ENCODE measurements at regions not wholly inside any gene's neighbourhood (a gene's known extent, or its start where the extent isn't known, plus 50 kb on each side); places are given as distances from the start of the nearest gene placed in this dataset.

DNA sequence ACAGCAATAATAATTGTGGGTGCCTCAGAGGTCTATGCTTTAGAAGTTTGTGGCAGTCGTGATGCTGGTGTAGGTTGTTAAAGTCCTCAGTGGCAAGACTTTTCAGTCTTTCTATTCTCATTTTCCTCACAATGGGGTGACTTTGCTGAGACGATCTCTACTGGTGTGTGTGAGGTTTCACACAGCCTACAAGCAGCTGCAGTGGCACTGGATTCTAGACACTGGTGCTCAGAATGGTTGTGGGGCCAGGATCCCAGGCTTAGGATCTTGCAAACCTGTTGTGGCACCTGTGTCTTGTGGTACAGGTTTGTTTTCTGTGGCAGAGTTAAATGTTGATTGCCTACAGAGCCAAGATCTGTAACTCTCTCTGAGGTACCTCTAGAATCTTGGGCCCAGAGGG, 581.2 kb downstream of the PTPRC start:
- Histone ChIP-seq H3K27me3 (no peaks in the 10 kb centered on the region), H3K36me3 (replicated peaks in 1 of 2; ENCODE audit: insufficient read depth in 1 of 2, low read depth in 2 of 2) (no peaks in the 10 kb centered on the region), H3K9me3 (no peaks in the 10 kb centered on the region), H3K4me3 (no peak overlapping the region), H3K4me1 (no peaks in the 10 kb centered on the region), H3K27ac (no peak overlapping the region)
- intact Hi-C loops (cut with DNase I), result no loop called here
- TF ChIP-seq POLR2A (IDR thresholded peaks at IDR 0.05), result no peak
- TF ChIP-seq, protein P1, sequence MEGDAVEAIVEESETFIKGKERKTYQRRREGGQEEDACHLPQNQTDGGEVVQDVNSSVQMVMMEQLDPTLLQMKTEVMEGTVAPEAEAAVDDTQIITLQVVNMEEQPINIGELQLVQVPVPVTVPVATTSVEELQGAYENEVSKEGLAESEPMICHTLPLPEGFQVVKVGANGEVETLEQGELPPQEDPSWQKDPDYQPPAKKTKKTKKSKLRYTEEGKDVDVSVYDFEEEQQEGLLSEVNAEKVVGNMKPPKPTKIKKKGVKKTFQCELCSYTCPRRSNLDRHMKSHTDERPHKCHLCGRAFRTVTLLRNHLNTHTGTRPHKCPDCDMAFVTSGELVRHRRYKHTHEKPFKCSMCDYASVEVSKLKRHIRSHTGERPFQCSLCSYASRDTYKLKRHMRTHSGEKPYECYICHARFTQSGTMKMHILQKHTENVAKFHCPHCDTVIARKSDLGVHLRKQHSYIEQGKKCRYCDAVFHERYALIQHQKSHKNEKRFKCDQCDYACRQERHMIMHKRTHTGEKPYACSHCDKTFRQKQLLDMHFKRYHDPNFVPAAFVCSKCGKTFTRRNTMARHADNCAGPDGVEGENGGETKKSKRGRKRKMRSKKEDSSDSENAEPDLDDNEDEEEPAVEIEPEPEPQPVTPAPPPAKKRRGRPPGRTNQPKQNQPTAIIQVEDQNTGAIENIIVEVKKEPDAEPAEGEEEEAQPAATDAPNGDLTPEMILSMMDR (IDR thresholded peaks at IDR 0.05), result no peak
- ATAC-seq, result no peak
- DNase-seq, result no peak
- 46 to 72% methylated on average over 2 of the region's 2 CpGs for WGBS, 2 donors

DNA sequence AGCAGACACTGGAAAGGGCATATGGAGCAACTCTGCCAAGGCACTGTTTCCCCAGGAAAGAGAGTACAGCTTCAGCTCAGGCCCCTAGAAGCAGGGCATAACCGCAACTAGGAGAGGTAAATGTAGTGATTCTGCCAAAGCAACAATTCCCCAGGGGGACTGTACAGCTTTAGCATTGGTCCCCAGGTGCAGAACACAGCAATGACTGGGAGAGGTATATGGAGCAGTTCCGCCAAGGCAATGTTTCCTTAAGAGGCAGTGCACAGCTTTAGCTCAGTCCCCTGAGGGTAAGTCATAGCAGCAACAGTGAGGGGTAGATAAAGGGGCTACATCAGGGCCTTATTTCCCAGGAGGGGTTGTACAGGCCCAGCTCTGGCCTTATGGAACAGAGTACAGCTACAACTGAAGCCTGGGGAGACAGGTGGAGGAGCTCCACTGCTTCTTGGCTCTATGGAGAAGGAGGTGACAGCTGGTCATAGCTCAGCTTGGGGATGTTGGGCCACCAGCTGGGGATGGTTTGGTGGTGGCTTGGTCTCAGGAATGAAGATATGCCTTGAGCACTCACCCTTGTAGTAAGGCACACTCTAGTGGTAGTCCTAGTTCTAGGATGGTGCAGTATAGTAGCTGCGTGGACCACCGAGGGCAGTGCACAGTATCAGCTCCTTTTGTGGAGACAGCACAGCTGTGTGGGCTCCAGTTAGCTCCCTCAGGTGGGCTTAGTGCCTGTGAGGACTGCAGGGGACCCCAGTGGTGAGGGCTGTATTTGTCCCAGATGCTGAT, 582.7 kb downstream of the PTPRC start:
- intact Hi-C loops (cut with DNase I), result no loop called here
- Histone ChIP-seq H3K4me1 (no peaks in the 10 kb centered on the region), H3K27ac (no peak overlapping the region), H3K4me3 (no peak overlapping the region), H3K27me3 (no peaks in the 10 kb centered on the region), H3K36me3 (replicated peaks in 1 of 2; ENCODE audit: insufficient read depth in 1 of 2, low read depth in 2 of 2) (no peaks in the 10 kb centered on the region), H3K9me3 (no peaks in the 10 kb centered on the region)
- ATAC-seq (no peak), DNase-seq (no peak)
- no peak for TF ChIP-seq POLR2A (IDR thresholded peaks at IDR 0.05)
- TF ChIP-seq, protein P1 (IDR thresholded peaks at IDR 0.05), result no peak
- 85 to 86% methylated on average over 4 of the region's 4 CpGs for WGBS, 2 donors

DNA sequence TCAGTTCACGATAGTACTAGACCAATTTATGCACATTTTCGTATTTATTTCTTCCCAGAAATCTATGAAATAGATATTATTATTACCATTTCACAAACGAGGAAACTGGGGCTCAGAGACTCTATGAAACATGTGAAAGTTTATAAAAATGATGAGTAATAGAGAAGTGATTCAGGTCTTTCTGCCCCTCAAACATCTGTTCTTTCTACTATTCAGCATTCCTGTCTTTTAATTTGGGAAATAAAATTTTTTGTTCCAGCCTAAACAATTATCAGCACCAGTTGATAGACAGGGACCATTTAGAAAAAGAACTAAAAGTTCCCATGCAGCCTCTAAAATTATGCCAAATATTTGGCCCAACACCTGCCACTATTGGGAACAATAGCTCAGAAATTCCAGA, 585.1 kb downstream of the PTPRC start:
- WGBS, 2 donors, result 71 to 72% methylated on average over 3 of the region's 3 CpGs
- TF ChIP-seq, protein P1 (IDR thresholded peaks at IDR 0.05), result no peak
- no peak for TF ChIP-seq POLR2A (IDR thresholded peaks at IDR 0.05)
- H3K4me1 ChIP-seq, result no peaks in the 10 kb centered on the region
- no peak for DNase-seq
- H3K36me3 ChIP-seq (replicated peaks in 1 of 2; ENCODE audit: insufficient read depth in 1 of 2, low read depth in 2 of 2), result no peaks in the 10 kb centered on the region
- no peak overlapping the region for H3K27ac ChIP-seq
- no peaks in the 10 kb centered on the region for H3K9me3 ChIP-seq
- no peak for ATAC-seq
- intact Hi-C loops (cut with DNase I), result no loop called here
- H3K4me3 ChIP-seq, result no peak overlapping the region
- no peaks in the 10 kb centered on the region for H3K27me3 ChIP-seq

DNA sequence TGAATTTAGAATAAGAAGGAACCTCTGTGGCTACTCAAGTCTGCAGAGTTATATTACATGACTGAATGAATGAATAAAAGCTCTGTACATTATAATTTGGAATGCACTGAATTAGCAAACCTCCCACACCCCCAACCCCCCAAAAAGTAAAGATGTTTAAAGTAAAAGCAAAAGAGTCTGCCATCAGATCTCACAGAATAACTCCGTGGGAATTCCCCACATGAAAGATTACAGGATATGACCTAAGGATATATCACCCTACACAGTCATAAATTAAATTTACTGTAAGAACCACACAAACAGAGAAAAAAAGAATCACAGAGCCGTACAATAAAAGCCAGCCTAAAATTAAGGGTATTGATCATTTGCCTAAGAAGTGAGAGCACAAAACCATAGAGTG, 587.3 kb downstream of the PTPRC start:
- no peak for TF ChIP-seq POLR2A (IDR thresholded peaks at IDR 0.05)
- TF ChIP-seq, protein P1 (IDR thresholded peaks at IDR 0.05), result no peak
- H3K27me3 ChIP-seq, result no peaks in the 10 kb centered on the region
- intact Hi-C loops (cut with DNase I), result no loop called here
- no peak overlapping the region for H3K27ac ChIP-seq
- ATAC-seq, result no peak
- 38 to 48% methylated on average over 2 of the region's 2 CpGs for WGBS, 2 donors
- H3K9me3 ChIP-seq, result no peaks in the 10 kb centered on the region
- DNase-seq, result no peak
- H3K4me3 ChIP-seq, result no peak overlapping the region
- no peaks in the 10 kb centered on the region for H3K36me3 ChIP-seq (replicated peaks in 1 of 2; ENCODE audit: insufficient read depth in 1 of 2, low read depth in 2 of 2)
- no peaks in the 10 kb centered on the region for H3K4me1 ChIP-seq

DNA sequence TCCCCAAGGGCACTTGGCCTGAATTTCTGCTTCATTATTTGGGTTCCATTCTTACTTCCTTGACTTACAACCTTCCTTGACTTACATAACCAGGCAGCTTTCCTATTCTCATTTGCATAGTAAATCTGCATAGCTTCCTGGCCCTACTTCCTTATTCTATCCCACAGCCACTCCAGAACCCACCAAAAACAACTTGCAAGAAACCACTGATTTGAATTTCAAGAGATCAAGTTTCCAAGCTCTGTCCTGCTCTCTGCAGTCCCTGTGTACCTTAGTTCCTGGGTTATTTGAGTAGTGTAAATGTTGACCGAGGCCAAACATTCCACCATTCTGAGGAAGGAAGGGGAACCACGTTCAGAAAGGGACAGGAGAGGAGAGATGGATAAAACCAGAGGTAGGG, 603.3 kb downstream of the PTPRC start:
- no peak for TF ChIP-seq POLR2A (IDR thresholded peaks at IDR 0.05)
- TF ChIP-seq, protein P1 (IDR thresholded peaks at IDR 0.05), result no peak
- no peaks in the 10 kb centered on the region for H3K36me3 ChIP-seq (replicated peaks in 1 of 2; ENCODE audit: insufficient read depth in 1 of 2, low read depth in 2 of 2)
- no peak for DNase-seq
- no peaks in the 10 kb centered on the region for H3K27me3 ChIP-seq
- no peak overlapping the region for H3K4me3 ChIP-seq
- H3K9me3 ChIP-seq, result no peaks in the 10 kb centered on the region
- ATAC-seq, result no peak
- no peak overlapping the region for H3K27ac ChIP-seq
- no peaks in the 10 kb centered on the region for H3K4me1 ChIP-seq
- 33 to 35% methylated on average over 2 of the region's 2 CpGs for WGBS, 2 donors
- intact Hi-C loops (cut with DNase I), result no loop called here
